RKO (cell line): ENCODE measurements at regions not wholly inside any gene's neighbourhood (a gene's known extent, or its start where the extent isn't known, plus 50 kb on each side); places are given as distances from the start of the nearest gene placed in this dataset.

ENCODE experiments used
- DNase-seq: peaks from one replicate; pipeline ENCODE4 v3.0.0-alpha.2; 2016; ENCODE audit warnings: low spot score

- DNase-seq: no peak
Measured at GRCh38 chr11:42179216-42179615, 719.8 kb upstream of the LRRC4C start.

- DNase-seq: no peak
Measured at GRCh38 chr11:42195289-42196013, 736.0 kb upstream of the LRRC4C start.

- DNase-seq: no peak
Measured at GRCh38 chr11:42200311-42200710, 740.9 kb upstream of the LRRC4C start.

- DNase-seq: no peak
Measured at GRCh38 chr11:42201603-42202148, 742.2 kb upstream of the LRRC4C start.

GRCh38 chr11:42205518-42205917 lies 746.1 kb upstream of the LRRC4C start:
- no peak for DNase-seq

- DNase-seq: no peak
Measured at GRCh38 chr11:42225664-42226063, 766.2 kb upstream of the LRRC4C start.

- no peak for DNase-seq
Measured at GRCh38 chr11:42232673-42233072, 773.2 kb upstream of the LRRC4C start.

GRCh38 chr11:42234451-42234951 lies 775.0 kb upstream of the LRRC4C start:
- DNase-seq: no peak

GRCh38 chr11:42237701-42238235 lies 778.3 kb upstream of the LRRC4C start:
- DNase-seq: no peak

- no peak for DNase-seq
Measured at GRCh38 chr11:42239188-42239587, 779.7 kb upstream of the LRRC4C start.

- DNase-seq: no peak
Measured at GRCh38 chr11:42243385-42243784, 783.9 kb upstream of the LRRC4C start.

- no peak for DNase-seq
Measured at GRCh38 chr11:42244376-42244775, 784.9 kb upstream of the LRRC4C start.

- no peak for DNase-seq
Measured at GRCh38 chr11:42249401-42249800, 789.9 kb upstream of the LRRC4C start.

GRCh38 chr11:42249956-42250355 lies 790.5 kb upstream of the LRRC4C start:
- no peak for DNase-seq

- no peak for DNase-seq
Measured at GRCh38 chr11:42251984-42252383, 792.5 kb upstream of the LRRC4C start.

GRCh38 chr11:42253156-42253555 lies 793.7 kb upstream of the LRRC4C start:
- no peak for DNase-seq

GRCh38 chr11:42255906-42256305 lies 796.5 kb upstream of the LRRC4C start:
- no peak for DNase-seq

GRCh38 chr11:42257534-42257933 lies 798.1 kb upstream of the LRRC4C start:
- no peak for DNase-seq

GRCh38 chr11:42265072-42265471 lies 805.6 kb upstream of the LRRC4C start:
- DNase-seq: no peak

- DNase-seq: no peak
Measured at GRCh38 chr11:42271306-42271705, 811.9 kb upstream of the LRRC4C start.

- no peak for DNase-seq
Measured at GRCh38 chr11:42273977-42274376, 814.5 kb upstream of the LRRC4C start.

GRCh38 chr11:42296910-42297309 lies 837.5 kb upstream of the LRRC4C start:
- DNase-seq: no peak

- no peak for DNase-seq
Measured at GRCh38 chr11:42299780-42300179, 840.3 kb upstream of the LRRC4C start.

- no peak for DNase-seq
Measured at GRCh38 chr11:42301777-42302176, 842.3 kb upstream of the LRRC4C start.
